ENCODE measurements at regions not wholly inside any gene's neighbourhood (a gene's known extent, or its start where the extent isn't known, plus 50 kb on each side); places are given as distances from the start of the nearest gene placed in this dataset.

- TF ChIP-seq CTCF (IDR thresholded peaks at IDR 0.05; ENCODE audit: extremely low read depth in 1 of 2, insufficient read depth in 1 of 2, low read depth in 1 of 2, low read length in 2 of 2) = no peak
- no peak for TF ChIP-seq POLR2A (IDR thresholded peaks at IDR 0.05; ENCODE audit: low read depth, low read length)
- TF ChIP-seq, protein P1, sequence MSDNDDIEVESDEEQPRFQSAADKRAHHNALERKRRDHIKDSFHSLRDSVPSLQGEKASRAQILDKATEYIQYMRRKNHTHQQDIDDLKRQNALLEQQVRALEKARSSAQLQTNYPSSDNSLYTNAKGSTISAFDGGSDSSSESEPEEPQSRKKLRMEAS (IDR thresholded peaks at IDR 0.05; ENCODE audit: insufficient read depth, insufficient read length) = no peak
- no peak for TF ChIP-seq MYC (IDR thresholded peaks at IDR 0.05; ENCODE audit: low read depth, low read length)
- TF ChIP-seq JUN (IDR thresholded peaks at IDR 0.05; ENCODE audit: borderline replicate concordance, insufficient read depth, insufficient read length, low read depth) = no peak
- no peak for TF ChIP-seq EZH2 (IDR thresholded peaks at IDR 0.05; ENCODE audit: borderline replicate concordance, low read depth, low read length, severe bottlenecking)
- no peak for TF ChIP-seq FOS (IDR thresholded peaks at IDR 0.05; ENCODE audit: borderline replicate concordance, insufficient read depth, low read length)
- no peak for TF ChIP-seq POLR2AphosphoS5 (IDR thresholded peaks at IDR 0.05; ENCODE audit: insufficient read depth, low read depth, low read length)
- TF ChIP-seq GATA2 (IDR thresholded peaks at IDR 0.05; ENCODE audit: insufficient read depth, insufficient read length, low read depth, low read length) = no peak
These were observed 81.7 kb upstream of the MPP7 start for GRCh38 chr10:28384557-28384956.
